Hindlimb muscle (tissue), 1 donor: ENCODE measurements at regions not wholly inside any gene's neighbourhood (a gene's known extent, or its start where the extent isn't known, plus 50 kb on each side); places are given as distances from the start of the nearest gene placed in this dataset.

Source experiments
- DNase-seq: peaks from one replicate; pipeline ENCODE4 v3.0.0-alpha.2; 2013

DNA sequence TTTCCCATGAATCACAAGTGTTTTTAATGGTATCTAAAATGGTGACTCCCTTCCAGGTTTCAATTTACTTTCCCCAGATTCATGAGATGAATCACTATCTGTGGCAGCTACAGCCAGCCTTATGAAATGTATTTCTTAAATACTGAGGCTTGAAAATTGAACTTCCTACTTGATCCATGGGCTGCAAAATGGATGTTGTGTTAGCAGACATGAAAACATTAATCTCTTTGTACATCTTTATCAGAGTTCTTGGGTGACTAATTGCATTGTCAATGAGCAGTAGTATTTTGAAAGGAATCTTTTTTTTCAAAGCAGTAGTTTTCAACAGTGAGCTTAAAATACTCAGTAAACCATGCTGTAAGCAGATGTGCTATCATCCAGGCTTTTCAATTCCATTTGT is 250.8 kb downstream of the SLC6A15 start:
- DNase-seq: no peak

DNA sequence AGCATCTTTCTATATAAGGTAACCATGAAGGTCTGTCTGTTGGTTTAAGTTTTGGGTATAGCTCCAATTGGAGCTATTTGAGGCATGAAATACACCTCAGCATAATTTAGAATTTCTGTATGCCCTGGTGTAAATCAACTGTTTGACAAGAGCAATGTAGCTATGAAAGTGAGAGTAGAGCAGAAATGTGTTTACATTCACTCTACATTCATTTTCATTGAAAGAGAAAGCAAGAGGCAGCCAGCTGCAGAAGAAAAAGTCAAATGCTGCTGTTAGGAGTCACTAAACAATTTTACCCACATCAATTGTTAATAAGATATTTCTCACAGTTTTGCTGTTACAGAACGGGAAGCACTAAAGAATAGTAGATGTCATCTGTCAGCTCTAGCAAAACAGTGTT is 252.5 kb downstream of the SLC6A15 start:
- no peak for DNase-seq

GRCh38 chr12:84658877-84659276 is 253.7 kb downstream of the SLC6A15 start:
- no peak for DNase-seq

- DNase-seq: no peak
These were observed 255.9 kb downstream of the SLC6A15 start for GRCh38 chr12:84656705-84657104.

- DNase-seq: no peak
These were observed 259.1 kb downstream of the SLC6A15 start for GRCh38 chr12:84653482-84653881.

DNA sequence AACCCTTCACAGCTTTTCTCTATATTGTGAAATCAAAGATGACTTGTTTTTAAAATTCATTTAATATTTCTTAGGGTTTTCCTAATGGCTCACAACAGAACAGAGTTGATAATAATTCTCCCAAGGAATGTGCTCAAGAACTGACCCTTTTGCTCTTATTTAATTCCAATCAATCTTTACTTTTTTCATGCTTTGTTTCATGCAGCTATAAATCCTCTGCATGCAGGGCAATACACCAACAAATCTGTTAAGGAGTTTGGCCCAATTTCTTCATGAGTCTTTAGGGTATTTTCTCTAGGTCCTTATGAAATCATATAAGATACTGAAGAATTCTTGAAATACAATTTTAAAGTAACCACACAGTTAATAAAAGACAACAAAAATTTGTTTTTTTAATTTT is 264.2 kb downstream of the SLC6A15 start:
- no peak for DNase-seq

- DNase-seq: no peak
These were observed 267.7 kb downstream of the SLC6A15 start for GRCh38 chr12:84644908-84645307.

DNA sequence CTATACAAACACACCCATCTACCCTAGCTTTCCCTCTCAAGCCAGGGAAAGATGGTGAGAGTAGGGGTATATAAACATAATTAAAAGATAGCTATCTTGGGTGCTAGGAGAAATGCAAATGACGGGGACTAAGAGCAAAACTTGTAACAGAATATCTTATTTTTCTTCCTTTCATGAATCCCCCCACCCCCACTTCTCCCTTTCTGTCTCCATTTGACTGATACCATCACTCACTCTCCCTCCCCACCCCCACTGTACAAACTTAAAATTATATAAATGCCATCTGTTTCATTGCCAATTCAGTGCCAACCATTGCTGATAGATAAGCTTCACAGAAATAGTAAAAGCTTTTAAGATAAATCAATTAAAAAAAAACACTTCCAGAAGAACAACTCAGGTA is 268.6 kb downstream of the SLC6A15 start:
- no peak for DNase-seq

DNA sequence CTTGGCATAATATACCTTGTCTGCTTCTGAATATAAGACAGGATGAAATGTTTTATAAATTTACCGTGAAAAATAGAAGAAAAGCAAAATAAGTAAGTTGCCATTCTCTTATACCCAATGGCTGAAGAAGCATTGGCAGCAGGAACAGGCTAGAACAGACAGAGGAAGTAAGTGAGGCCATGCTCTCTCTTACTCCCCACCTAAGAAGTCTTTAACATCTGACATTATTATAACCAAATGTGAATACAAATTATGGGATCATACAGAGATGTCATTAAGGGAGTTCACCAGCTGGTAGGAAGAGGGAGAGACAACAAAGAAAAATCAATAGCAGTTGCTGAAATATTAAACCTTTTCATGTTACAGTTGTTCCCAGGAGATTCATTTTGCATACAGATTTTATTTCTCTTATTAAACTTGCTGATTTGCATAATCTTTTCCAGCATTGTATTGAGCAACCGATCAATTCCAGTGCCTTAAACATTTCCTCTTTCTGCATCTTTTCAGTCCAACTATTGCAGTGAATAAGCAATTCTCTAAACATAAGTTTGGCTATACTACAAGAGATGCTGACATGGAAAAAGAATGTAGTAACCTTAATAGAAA is 270.6 kb downstream of the SLC6A15 start:
- DNase-seq: peak; percentile 45

GRCh38 chr12:84638811-84639368 is 273.7 kb downstream of the SLC6A15 start:
- DNase-seq: no peak

- no peak for DNase-seq
These were observed 274.7 kb downstream of the SLC6A15 start for GRCh38 chr12:84637926-84638325.

GRCh38 chr12:84636801-84637290 is 275.8 kb downstream of the SLC6A15 start:
- DNase-seq: no peak

DNA sequence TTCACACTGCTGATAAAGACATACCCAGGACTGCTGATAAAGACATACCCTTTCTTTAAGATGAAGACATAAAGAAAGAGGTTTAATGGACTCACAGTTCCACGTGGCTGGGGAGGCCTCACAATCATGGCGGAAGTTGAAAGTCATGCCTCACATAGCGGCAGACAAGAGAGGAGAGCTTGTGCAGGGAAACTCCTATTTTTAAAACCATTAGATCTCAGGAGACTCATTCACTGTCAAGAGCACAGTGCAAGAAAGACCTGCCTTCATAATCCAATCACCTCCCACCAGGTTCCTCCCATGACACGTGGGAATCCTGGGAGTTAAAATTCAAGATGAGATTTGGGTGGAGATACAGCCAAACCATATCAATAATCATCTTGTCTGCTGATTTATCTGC is 278.1 kb downstream of the SLC6A15 start:
- DNase-seq: no peak

- DNase-seq: no peak
These were observed 280.0 kb downstream of the SLC6A15 start for GRCh38 chr12:84632556-84632955.

- no peak for DNase-seq
These were observed 281.6 kb downstream of the SLC6A15 start for GRCh38 chr12:84631020-84631419.

DNA sequence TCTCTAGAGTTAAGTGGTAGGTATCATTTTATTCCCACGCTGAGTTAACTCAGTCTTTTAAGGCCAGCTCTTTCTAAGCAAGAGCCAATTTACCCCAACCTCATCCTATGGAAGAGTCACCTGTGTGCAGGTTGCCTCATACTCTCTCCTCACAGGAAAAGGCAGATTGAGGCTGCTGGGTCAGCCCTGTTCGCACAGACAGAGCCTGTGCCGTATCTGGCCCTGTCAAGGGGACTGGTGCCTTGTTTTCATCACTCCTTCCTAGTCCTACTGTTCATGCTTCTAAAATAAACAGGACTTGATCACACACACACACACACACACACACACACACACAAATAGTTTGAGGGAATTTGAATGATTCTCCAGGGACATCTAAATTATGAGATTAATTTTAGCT is 285.0 kb downstream of the SLC6A15 start:
- no peak for DNase-seq

GRCh38 chr12:84624601-84625000 is 288.0 kb downstream of the SLC6A15 start:
- no peak for DNase-seq

DNA sequence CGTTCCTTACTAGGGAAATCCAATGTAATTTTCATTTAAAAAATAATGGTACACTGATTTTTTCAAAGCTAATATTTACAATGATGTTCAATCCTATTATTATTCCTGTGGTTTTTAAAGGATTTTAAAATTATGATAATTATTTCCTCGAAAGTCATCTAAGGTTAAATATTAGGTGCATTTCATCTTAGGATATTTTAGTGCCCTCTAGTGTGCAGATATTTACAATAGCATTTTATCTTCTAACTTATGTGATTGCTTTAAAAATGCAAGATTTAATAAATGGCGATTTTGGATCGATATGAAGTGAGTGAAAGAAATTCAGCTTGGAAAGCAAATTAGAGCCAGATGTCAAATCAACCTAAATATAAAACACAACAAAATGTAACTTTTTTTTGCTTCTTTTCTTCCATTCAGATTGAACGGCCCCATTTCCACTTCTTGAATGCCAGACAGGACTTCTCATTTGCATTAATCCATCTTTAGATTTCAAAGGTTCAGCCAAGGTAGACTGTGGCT is 293.5 kb downstream of the SLC6A15 start:
- no peak for DNase-seq

GRCh38 chr12:84607170-84607819 is 305.3 kb downstream of the SLC6A15 start:
- no peak for DNase-seq

DNA sequence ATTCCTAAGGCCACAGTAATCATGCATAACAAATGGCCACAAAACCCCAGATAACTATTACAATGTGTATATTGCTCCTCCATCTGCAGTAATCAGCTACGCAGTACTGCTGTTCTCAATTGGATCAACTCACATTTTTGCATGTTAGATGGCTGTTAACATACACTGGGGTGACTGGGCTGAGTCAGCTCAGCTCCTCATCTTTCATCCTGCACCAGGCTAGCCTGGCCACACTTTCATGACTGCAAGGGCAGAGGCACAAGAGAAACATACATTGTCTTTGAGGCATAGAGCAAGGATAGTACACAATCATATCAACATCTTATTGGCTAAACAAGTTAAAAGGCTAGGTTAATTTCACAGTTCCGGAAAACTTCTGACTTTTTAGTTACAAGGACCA is 306.6 kb downstream of the SLC6A15 start:
- no peak for DNase-seq

DNA sequence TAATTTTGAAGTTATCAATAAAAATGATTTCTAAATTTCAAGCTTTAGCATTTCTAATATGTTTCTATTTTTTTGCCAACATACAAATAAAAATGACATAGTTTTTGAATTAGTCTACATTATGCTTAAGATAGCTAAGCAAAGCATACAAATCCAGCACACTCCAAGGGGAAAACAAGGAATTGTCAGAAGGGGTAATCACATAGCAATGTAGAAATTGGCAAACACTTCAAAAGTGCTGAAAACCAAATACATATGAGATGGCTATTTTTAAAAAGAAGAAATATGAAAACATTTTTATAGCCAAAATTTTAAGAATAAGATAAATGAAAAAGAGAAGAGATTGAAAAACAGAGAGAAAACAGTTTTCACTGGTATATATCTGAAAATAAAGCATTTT is 308.0 kb downstream of the SLC6A15 start:
- DNase-seq: peak; percentile 36

DNA sequence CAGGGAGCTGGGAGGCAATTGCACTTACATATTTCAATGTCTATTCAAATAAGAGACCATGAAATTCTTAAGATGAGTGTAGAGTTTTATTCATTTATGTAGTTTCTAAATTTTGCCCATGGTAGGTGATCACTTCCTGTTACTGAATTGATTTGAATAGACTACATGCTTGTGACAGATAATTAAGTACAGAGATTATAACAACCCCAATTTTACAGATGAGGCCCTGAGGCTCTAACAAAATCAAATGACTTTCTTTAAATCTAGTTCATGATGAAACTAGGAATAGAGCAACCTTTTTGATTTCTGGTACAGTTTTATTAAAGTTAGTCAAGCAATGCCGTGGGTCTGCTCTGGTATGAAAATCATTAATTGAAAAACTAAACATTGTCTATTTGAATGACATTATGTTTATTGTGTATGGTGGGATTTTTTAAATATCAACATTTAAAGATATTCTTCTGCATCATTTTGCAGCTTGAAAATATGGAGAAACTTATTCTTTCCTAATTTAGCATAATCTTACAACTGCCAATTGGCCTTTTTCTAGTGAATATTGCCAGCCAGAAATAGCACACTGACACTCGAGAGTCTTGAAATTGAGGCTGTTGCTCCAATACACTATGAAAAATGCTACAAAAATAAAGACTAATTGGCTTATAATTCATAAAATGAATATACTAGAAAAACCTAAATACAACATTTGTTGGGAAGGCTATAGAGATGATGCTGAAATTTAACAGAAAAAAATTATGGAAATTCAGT is 308.9 kb downstream of the SLC6A15 start:
- DNase-seq: no peak

DNA sequence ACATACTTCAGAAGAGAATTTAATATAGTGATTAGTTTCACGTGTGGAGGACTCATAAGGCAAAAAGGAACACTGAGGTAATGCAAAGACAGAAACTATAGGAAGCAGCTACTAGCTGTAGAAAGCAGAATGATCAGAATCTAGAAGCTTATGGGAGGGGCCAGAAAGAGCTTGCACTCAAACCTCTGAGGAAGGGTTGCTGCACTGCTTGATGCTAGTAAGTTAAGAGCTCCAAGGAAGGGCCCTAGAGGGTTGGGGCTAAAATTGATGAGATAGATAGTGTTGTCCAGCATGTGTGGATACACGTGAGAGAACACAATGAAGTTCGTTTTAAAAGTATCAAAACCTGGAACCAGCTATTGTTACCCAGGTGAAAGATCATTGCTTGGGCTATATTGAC is 311.1 kb downstream of the SLC6A15 start:
- DNase-seq: no peak
